Activated CD4-positive, CD25-positive, alpha-beta regulatory T cell treated with anti-CD3 and anti-CD28 coated beads, Interleukin-2, amount 50 U/mL, for 72 hours (primary cell): ENCODE measurements at regions not wholly inside any gene's neighbourhood (a gene's known extent, or its start where the extent isn't known, plus 50 kb on each side); places are given as distances from the start of the nearest gene placed in this dataset.

Experiments used
- DNase-seq: peaks from one replicate; pipeline ENCODE4 v3.0.0; 2021

DNA sequence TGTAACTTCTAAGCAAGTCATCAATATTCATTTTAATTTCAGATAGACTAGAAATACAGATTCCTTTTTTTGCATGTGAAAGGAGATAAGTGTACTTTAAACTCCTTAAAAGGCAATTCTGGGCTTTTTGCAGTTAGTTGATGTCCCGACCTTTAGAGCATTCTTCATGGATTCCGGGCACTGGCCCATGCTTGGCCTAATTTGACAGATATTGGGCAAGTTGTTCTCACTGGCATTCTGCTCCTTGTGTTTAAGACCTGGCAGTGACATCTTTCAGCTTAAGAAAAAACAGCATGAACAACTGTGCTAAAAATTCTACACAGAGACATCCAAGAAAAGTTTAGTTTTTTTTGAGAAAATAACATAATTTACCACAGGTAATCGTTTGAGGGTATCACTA lies 1037.2 kb downstream of the PCDH18 start:
- no peak for DNase-seq

DNA sequence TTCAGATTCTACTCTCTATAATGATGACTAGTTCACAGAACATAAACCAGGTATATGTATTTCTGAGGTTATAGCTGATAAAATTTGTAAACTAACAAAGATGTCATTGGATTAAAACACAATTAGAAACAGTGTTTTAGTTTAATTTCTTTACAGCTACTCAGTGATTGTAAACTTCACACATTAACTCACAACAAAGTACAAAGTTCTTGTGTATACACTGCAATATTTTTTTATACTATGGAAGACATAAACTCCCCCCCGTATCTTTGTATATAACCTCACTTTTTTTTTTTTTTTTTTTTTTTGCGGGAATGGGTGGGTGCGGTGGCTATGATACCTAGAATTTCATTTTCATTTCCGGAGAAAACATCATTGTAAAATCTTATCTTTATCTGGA lies 1043.2 kb downstream of the PCDH18 start:
- DNase-seq: no peak

DNA sequence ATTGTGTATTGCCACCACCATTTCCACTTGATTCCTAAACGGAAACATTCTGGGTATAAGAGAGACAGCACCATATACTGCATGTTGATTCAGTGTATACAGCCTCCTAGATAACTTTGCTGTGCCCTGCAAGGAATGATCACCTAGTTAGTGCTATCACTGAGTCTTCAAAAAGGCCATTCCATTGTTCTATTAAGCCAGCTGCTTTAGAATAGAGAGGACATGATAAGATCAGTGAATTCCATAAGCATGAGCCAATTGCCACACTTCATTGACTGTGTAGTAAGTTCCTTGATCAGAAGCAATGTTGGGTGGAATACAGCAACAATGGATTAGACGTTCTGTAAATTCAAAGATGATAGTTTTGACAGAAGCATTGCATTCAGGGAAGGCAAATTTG lies 1047.3 kb downstream of the PCDH18 start:
- no peak for DNase-seq

DNA sequence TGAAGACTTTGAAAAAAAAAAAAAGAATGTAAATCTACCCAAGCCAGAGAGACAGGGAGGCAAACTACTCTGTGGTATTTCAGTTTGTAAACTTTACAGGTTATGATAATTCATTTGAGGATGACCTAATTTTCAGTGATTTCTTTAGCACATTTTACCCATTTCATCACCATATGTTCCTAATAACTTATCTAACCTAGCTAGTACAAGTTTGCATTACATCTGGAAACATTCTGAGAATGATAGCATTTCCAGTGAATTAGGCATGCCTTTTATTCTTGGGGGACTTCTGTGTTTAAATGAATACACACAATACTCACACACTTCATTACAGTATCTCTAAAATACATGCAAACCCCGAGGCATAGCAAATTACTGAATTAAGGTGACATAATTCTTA lies 1055.5 kb downstream of the PCDH18 start:
- no peak for DNase-seq

DNA sequence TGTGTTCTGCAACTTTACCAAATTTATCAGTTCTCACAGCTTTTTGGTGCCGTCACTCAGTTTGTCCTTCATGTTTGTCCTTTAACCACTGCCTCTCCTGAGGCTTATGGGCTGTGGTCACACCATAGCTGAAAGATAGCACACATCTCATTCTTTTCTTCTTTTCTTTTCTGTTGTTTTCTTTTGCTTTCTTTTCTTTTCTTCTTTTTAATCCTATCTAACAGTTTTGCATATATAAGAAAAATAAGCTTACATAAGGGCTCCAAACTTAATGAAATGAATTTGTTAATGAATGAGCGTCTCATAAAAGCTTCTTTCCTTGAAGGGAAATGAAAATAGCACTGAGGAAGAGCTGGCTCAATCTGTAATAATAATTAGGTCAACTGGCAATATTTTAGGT lies 1061.2 kb downstream of the PCDH18 start:
- DNase-seq: no peak

DNA sequence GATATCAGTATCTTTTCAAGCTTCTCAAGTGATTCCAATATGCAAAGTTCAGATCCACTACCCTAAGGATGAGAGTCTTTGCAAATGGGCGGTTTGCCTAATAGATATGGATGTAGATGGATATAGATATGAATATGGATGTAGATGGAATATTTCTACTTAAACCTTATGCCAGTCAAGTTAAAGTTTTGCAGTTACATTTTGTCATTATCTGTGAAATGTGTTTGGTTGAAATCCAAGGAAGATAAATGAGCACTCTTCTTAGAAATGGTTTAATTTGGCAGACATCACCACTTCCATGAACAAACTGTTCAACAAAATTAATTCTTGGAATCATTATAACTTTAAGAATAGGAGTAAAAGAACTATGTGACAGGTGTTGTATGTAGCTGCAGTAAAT lies 1066.6 kb downstream of the PCDH18 start:
- no peak for DNase-seq

DNA sequence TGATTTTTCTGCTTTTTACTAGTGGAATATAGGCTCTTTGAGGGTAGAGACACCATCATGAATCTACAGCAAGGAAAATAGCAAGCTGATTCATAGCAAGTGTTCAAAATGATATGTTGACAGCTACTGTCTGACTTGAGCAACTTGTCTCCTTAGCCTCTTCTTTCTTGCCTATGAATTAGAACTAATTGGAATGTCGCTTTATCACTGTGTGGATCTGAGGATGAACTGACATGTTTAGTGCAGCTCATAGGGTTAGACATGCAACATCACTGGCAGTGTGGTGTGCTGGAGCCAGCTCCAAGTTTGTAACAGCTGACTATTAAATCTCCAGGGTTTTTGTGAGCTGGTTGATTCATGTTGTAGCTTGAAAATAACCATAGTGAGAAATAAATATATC lies 1068.4 kb downstream of the PCDH18 start:
- no peak for DNase-seq

DNA sequence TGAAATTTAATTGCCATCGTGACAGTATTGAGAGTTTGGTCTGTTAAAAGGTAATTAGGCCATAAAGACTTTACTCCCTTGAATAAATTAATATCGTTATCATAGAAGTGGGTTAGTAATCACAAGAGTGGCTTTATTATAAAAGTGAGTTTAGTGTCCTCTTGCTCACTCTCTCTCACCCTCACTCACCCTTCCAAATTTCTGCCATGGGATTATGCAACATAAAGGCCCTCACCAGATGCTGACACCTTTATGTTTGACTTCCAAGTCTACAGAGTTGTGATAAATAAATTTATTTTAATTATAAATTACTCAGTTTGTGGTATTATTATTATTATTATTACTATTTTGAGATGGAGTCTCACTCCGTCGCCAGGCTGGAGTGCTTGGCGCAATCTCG lies 1070.8 kb downstream of the PCDH18 start:
- no peak for DNase-seq

DNA sequence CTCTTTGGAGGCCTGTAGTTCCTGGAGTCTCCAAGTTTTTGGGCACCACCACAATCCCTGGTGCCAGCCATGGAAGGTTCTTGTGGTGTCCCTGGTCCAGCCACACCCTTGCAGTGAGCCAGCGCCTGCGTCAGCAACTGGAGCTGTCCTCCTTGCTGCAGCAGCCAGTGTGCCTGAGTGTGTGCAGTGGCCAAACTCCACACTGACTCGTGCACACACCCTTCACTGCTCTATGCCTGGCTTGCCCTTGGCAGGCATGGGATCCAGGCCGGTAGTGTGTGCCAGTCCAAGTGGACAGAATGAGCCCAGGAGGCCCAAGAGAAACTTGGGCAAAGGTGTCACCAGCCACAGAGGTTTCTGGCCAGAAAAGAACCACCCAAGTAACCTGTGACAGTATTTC lies 1074.0 kb downstream of the PCDH18 start:
- no peak for DNase-seq

DNA sequence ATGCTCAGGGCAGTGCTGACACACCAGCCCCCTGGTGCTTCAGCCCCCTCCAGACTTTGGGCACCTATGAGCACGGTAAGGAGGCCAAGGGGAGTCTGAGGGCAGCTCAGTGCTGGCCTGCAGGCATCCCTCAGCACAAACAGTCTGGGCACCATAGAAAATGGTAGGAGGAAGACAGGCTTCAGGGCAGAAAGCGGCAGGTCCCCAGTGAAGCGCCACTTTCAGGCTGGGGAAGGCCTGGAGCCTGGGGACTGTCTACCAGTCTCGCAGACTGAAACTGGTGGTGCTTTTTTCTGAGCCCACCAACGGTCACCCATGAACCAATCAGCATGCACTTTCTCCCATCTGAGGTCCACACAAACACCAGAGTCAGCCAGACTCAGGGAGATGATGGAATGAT lies 1074.7 kb downstream of the PCDH18 start:
- DNase-seq: no peak

DNA sequence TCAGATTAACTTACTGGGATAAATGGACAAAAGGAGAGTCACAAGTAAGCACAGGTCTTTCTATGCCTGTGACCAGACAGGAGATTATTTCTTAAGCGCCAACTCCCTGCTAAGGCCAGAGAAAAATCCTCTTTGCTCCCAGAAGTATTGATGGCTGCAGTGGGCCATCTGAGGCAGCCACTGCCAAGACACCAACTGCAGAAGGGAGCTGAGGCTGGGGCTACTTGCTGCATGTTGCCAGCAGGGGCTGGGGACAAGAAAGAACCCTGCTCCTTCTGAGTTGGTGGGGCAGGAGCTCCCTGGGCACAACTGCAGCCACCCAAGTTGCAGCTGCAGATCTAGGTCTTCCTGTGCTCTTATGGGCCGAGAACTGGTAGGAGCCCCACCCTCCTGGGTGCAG lies 1075.3 kb downstream of the PCDH18 start:
- no peak for DNase-seq

DNA sequence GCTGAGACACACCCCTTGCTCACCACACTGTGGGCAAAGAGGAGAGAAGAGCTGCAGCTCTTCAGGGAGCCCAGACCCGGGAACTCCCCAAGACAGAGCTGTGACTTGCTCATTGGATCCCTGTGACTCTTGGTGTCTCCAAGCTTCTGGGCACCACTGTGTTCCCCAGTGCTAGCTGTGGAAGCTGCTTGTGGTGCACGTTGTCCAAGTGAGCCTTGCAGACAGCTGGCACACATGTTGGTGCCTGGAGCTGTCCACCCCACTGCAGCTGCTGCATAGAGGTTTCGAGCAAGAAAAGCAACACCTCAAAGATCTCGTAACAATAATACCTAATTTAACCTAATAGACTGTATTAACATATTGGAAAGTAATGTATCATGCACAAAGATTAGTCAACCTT lies 1089.3 kb downstream of the PCDH18 start:
- no peak for DNase-seq

DNA sequence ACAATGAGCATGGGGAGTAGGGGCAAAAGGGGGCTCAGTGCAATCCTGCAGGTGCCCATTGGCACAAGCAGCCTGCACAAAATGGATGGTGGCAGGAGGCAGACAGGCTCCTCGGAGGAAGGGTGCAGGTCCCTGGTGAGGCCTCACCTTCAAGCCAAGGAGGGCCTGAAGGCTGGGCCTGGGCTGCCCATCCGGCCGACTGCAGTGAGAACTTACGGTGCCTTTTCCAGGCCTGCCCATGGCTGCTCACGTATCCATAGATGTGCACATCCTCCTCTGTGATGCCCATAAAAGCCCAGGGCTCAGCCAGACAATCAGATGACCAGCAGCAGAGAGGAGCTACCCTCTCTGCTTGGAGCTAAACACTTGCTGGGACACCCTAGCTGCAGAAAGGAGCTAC lies 1089.8 kb downstream of the PCDH18 start:
- no peak for DNase-seq

DNA sequence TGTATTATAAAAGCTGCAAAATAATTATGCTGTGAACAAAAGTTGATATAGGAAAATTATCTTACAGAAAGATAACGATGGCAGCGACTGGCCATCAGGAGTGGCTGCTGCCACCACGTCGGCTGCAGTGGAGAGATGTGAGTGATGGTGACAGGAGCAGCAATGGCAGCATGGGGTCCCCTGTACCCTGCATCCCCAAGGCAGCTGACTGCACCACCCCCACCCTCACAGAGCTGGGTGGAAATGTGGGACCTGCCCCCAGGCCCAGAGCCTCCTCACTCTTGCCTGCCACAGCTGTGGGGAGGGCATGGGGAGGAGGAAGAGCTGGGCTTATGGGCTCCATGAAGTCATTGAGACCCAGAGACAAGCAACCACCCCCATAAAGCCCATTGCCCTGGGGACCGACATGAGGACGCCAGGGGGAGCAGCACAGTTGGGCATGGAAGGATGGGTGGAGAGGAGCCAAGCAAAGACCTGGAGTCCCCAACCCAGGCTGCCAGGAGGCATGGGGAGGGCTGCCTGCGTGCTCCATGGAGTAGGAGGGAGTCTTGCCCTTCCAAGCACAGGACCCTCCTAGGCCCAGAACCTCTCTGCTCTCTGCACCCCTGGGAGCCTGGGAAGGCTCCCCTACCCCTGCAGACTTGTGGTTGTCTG lies 1090.5 kb downstream of the PCDH18 start:
- DNase-seq: no peak

DNA sequence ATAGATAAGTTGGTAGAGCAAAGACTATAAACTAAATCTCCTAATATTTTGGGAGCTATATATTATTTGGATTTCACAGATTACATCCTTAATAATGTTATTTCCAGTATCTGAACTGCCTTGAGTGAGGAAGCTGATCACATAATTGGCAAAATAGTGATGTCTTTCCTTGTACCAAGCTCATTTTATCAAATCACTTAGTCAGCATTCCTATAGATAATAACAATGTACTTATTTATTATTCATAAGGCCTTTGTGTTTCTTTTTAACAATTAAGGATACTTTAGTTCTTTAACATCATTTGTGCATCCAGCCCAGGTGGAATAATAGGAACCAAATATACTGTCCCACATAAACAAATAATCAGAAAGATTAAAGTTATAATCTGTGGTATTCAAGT lies 1093.6 kb downstream of the PCDH18 start:
- no peak for DNase-seq

DNA sequence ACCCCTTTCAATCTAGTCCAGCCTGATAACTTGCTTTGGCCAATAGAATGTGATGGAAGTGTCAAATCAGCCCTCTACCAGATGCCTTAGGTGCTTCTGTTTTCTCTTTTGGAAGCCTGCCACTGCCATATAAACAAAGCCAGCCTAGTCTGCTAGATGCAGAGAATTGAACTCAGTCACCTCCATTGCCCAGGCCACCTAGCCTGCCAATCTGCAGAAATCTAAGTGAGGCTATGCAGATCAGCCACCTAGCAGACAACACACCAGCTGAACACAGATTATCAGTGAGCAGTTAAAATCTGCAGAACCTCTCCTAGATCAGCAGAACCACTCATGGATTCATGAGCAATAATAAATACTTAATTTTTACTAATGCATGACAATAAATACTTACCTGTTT lies 1108.2 kb downstream of the PCDH18 start:
- no peak for DNase-seq

DNA sequence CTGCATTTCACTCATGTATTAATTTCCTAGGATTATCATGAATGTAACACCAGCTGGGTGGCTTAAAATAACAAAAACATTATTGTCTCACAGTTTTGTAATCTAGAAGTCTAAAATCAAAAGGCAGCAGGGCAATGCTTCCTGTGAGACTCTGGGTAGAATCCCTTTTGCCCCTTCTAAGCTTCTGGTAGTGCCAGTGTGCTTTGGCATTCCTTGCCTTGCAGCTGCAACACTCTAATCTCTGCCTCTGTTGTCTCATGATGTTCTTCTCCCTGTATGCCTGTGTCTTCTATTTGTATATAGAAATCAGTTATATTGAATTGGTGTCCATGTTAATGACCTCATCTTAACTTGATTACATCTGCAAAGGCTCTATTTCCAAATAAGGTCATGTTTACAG lies 1117.3 kb downstream of the PCDH18 start:
- DNase-seq: no peak

DNA sequence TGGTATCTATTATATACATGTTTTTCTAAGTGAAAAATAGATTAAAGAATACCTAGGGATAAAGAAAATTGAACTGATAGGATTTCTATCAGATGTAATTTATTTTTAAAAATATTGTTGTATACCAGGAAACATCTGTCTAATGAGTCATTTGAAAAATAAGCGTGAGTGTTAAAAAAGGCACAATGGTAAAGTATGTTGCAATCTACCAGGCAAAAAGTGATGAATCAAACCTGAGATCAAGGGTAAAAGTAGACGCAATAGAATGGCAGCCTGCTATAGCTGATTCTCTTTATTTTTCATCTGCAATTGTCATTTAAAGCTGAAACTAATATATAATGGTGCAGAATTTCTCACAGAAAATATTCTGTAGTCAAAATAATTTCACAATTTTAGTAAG lies 1119.6 kb downstream of the PCDH18 start:
- no peak for DNase-seq

DNA sequence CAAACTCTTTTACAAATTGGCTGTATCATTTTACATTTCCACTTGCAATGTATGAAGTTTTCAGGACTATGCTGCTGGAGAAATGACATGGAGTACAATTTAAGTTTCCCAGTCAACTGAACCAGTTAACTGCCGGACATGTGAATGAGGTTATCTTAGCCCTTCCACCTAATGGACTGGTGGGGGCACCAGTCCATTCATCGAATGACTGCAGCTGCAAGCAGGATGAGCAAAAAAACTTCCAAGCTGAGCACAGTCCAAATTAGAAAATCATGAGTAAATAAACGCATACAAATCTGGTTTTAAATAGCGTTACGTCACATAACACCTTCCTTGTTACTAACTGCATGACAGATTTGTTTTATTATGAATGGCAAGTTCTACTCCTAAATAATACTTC lies 1131.5 kb downstream of the PCDH18 start:
- DNase-seq: no peak

DNA sequence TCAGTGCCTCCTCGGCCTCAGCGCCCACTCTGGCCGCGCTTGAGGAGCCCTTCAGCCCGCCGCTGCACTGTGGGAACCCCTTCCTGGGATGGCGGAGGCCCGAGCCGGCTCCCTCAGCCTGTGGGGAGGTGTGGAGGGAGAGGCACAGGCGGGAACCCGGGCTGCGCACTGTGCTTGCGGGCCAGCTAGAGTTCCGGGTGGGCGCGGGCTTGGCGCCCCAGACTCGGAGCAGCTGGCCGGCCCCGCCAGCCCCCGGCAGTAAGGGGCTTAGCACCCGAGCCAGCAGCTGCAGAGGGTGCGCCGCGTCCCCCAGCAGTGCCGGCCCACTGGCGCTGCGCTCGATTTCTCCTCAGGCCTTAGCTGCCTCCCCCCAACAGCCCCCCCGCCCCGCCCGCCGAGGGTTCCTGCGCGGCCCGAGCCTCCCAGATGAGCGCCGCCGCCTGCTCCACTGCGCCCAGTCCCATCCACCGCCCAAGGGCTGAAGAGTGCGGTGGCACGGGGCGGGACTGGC lies 1137.0 kb downstream of the PCDH18 start:
- no peak for DNase-seq

DNA sequence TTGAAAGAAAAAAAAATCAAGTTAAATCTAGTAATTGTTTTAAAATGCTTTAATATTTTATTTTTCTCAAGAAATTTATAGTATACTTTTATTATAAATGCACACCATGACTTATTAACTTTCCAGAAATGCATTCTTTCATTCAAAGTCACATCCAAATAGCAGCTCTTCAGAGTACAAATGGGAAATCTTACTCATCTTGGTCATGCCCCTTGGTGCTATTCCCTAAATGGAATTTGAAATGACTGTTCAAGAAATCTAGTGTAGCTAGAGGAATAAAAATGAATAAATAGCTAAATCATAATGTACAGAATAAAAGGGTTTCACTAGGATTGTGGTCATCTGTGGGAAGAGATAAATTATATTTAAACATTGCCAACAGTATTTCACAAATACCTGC lies 1139.7 kb downstream of the PCDH18 start:
- DNase-seq: no peak

DNA sequence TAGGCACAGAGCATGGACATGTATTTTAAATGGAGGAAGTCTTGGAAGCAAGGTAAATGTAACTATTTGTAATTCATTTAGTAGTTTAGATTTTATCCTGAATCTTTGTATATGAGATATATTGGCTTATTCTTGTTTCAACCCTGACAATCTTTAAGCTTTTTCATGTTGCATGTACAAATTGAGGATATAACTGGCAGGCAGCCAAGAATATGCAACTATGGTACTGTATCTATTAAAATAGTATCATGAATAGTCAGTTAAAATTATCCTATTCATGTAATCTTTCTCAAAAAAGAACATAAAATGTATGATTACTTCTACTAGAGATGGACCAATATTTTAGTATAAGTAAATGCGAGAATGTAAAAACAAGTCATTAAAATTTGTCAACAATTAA lies 1141.5 kb downstream of the PCDH18 start:
- no peak for DNase-seq

DNA sequence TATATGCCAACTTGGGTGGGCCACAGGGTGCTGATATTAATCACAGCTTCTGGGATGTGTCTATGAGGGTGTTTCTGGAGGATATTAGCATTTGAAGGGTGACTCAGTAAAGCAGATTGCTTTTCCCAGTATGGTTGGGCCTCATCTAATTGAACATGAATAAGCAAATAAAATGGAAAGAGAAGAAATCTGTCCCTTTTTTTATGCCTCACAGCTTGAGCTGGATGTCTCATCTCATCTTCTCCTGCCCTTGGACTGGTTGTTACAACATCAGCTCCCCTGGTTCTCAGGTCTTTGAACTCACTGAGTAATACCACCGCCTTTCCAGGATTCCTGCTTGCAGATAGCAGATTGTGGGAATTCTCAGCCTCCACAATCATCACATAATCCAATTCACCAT lies 1149.2 kb downstream of the PCDH18 start:
- no peak for DNase-seq

DNA sequence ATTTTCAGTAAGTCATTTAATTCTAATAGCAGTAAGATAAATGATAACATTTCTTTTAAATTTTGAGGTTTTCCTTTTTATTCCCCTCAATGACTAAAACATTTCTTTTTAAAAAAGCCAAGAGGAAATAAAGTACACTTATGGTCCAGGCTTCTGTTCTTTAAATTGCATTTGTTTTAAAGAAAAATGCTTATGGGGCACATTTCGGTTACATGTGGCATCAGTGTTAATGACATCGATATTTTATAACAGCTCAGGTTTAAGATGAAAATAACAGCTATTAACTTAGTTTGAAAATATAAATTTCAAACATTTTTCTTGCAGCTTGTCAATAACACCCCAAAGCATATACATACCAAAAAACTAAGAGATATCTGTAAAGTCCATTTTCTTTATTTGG lies 1161.1 kb downstream of the PCDH18 start:
- DNase-seq: no peak

DNA sequence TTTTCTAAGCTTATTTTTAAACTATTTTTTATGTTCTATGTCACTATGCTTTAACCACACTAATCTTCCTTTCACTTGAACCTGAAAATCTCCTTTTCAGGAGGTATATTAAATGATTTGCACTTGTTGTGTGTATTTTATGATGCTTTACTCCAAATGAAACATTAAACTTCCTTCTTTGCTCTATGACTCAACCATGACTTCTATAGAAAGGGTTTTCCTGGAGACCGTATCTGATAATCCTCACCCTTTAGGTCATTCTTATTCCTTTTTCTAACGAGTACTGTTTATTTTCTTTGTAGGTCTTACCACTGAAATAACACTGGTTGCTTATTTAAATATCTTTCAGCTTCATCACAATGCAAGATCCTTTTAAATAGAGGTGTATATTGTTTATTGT lies 1163.2 kb downstream of the PCDH18 start:
- no peak for DNase-seq

DNA sequence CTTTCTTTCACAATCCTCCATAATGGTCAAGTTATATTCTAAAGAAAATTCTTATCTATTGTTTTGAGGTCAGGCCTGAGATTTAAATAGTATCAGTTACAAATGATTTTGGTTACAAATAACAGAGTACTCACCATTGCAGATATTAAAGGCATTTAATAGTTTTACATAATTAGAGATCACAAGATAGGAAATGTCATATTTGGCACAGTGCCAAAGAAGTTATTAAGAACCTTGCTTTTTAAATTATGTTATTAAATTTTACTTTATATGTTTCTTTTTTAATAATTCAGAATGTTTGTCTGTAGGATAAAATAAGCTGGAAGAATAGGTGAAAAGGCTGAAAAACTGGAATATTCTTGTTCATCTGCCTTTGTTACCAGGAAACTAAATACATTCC lies 1174.7 kb downstream of the PCDH18 start:
- no peak for DNase-seq
